NCI-H526 (cell line): ENCODE measurements at regions not wholly inside any gene's neighbourhood (a gene's known extent, or its start where the extent isn't known, plus 50 kb on each side); places are given as distances from the start of the nearest gene placed in this dataset.

Experiments used
- DNase-seq, 2 experiments: peaks; one replicate each; lab custom pipeline; 2025; lab: John Stamatoyannopoulos, UW

DNA sequence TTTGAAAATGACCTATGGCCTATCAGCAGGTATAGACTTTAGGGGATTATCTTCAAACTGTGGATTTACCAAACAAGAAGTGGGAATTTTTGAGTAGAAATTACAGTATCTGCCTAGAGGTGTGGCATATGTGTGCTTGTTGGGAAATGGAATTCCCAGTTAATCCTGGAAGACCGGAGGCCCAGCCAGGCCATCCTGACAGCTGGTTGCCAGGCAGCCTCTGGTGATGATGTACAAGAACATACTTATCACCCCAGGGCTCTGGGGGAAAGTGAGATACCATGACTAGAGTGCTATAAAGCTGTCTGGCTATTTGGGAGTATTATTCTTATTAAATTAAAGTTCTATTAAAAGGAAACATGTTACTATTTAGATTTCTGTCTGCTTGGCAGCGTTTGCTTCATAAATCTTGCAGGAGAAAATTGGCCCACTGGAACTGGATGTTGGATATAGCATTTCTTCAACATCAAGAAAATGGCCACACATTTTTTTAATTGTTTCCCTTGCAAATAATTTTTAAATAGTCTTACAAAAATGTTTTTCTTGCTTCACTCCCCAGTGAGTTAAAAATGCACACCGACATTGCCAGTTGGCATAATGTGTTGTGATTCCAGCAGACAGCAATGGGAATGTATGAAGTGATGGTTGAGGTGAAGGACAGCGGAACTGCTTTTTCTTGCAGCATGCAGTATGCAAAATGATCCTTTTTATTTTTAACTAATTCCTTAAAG lies 187.8 kb downstream of the MYLK4 start:
- no peak for DNase-seq

DNA sequence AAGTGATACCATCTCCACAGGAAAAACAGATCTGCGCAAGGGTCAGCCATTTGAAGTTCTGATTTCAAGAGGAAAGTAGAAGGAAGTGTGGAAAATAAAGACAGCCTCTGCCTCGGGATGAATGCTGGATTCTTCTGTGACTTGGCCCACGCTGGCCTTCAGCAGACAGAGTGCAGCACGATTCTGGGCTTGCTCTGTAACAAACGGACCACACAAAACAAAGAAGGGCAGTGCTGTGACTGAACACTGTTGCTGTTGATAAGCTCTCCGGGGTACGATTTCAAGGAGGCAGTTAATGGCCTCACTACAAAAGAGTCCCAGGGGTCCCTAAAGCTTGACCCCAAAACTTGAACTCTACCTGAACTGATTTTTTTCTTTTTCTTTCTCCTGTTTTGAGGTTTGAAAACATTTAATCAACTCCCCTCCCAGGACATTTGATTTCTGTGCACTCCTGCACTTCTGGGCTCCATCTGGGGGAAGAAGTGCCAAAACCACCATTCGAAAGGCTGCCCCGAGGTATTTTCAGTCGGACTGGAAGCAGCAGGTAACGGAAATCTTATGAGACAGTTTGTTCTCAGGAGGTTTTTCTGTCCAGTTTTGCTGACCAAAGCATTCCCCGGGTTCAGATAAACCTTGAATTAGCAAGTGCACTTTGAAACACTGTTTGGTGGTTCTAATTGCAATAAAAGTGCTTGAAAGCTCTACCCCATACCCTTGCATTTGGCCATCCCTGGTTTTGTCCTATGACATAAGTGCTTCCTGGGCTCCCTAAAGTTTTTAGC lies 189.6 kb downstream of the MYLK4 start:
- DNase-seq: no peak

DNA sequence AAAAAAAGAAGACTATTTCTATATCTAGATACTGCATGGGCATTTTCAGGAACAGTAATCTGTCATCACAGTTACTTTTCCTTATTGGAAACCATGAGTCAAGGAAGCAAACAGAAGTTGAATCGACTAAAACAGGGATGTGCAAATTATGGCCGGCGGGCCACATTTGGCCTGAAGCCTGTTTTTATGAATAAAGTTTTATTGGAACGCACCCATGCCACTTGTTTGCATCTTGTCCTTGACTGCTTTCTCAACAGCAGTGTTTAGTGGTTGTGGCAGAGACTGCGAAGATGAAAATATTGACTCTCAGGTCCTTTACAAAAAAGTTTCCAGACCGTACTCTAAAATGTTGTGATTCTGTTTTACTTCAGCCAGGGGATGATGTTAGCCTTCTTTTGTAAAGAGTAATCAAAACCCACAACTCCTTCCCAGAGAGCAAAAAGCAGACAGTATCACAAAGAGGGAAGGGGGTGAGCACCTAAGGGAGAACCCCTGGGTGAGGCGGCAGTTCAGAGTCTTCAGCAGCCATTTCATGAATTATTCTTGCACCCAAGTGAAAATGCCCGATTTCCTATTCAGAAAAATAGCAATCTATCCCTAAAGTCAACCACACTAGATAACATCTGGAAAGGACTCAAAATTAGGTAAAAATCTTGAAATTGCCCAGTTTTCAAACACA lies 190.4 kb downstream of the MYLK4 start:
- DNase-seq: no peak

DNA sequence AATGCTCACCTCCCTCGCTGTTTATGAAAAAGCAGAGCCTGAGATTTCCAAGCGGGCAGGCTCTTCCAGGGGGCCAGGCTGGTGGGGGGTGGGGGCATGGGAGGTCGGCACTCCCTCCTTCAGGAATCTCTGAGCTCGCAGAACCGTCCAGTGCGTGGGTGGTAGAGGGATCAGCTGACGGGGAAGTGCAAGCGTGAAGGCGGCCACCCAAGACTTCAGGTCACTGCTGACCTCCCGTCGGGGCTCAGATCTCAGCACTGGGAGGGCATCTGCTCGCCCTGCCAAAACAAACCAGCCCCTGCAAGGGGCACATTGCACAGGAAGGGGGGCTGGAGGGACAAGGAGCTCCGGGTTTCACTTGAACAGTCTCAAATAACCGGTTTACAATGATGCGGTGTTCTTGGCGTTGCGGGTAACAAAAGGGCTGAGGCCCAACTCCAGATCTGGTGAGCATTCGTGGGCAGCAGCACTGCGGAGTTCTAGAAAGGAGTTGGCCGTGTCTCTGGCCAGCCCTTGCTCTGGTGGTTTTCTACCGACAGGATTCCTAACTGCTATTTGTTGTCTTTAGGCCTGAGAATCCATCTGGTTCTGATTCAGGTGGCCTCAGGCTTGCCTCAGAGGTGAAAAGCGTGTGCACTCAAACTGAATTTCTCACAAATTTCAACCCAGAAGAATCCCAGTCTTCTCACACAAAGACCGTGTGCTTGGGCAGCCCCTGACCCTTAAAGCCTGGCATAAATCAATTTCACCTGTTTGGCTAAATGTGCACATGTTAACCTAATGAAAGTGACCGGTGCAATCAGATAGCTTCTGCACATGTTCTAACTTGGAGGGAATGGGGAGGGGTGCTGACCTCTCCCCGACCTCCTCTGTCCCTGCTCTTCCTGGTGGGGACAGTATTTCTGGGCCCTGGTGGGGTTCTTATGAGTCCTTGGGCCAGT lies 191.6 kb downstream of the MYLK4 start:
- DNase-seq: no peak

DNA sequence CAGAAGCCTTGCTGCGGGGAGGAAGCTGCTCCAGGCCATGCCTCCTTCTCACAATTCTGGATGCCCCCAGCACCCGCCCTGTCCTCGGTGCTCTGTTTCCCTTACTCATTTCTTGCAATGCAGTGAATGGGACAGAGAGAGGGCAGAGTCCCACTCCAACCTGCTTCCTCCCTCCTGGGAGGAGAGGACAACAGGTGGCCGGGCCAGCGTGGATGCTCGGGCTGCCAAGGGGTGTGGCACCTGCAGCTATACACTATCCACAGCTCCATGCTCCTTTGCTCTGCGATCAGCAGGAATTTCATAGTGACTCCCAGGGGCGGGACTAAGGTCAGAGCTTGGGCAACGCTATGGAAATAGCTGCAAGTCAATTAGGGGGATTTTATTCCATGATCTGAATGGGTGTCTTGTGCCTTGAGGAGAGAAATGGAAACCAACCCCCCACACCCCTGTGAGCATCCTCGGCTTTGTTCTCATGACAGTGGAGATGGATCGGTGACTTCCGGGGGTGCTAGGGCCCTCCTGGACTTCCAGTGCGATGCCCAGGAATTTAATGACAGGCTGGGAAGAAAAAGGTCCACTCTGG lies 192.5 kb downstream of the MYLK4 start:
- DNase-seq: no peak

DNA sequence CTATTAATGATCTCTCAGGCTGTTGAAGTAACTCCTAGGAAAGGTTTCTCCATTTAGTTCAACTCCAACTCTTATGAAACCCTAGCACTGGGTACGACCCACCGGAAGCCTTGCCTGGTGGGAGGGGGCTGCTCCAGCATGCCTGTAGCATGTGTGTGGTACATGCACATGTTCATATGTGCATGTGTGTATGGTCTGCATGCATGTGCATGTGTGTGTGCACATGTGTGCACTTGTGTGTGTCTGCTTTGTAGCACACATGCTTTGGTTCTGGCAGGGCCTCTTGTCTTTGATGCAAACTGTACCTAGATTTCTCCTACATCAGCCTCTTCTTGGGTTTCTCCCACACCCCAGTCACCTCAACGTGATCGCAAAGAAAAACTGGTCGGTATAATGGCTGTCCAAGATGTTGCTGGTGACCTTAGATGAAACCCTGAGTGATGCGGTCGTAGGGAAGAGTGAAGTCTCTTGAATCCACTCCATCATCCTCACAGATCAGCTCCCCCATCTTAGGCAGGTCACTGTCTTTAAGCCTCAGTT lies 193.5 kb downstream of the MYLK4 start:
- no peak for DNase-seq

DNA sequence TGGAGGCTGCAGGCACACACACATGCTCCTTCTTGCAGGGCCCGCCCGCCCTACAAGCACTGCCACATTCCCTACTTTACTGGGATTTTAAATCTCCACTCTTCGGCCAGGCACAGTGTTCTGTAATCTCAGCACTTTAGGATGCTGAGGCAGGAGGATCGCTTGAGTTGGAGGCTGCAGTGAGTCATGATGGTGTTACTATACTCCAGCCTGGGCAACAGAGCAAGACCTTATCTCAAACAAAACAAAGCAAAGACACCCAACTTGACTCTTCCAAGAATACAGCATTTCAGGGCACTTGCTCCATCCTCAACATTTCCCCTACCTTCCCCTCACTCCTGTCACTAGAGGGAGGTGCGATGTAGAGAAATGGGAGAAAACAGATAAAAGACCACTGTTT lies 194.0 kb downstream of the MYLK4 start:
- DNase-seq: no peak

DNA sequence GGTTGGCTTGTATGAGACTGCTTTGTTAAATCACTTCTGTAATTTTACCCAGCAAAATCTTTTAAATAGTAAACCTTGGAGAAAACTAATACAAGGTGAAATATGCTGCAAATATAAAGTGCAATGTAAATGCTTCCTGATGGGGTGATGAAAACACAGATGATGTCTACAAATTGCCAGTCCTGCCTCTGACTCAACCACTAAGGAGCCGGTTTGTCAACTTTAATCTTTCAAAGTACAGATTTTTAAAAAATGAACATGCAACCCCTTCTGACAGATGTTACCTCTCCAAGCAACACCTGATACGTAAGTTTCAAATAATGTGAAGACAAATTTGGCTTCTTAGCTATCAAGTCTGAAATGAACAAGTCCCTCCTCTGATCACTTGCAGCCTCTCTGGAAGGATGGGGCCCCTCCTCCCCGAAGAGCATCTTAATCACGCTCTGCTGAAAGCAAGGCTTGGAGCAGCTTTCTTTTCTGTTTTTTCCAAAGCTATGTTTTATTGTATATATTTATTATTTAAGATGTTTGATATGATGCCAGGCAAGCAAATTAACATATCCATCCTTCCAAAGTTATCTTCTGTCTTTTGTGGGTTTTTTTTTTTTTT lies 196.0 kb downstream of the MYLK4 start:
- DNase-seq: no peak

DNA sequence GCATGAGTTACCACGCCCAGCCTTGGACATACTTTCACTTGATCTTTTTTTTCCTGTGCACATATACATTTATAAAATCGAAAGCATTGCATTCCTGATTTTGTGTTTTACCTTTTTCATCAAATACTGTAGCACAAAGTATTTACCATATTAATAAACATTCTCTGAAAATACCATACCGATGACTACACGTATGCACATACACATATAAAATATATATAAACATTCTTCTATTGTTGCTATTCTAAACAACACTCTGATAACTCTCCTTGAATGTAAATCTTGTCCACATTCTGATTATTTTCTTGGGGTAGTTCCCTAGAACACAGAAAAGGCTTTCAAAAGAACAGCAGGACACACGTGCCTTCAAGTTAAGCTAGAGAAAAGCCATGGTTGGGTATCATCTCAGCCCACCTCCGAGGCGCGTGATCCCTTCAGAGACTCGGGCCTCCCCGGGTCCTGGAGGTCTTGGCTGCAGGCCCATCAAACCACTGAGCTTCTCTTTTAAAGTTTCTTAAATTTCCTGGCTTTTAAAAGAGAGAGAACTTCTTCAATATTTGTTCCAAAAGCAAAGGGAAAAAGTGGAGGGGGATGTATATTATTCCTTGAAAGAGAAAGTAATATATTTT lies 198.1 kb downstream of the MYLK4 start:
- no peak for DNase-seq

DNA sequence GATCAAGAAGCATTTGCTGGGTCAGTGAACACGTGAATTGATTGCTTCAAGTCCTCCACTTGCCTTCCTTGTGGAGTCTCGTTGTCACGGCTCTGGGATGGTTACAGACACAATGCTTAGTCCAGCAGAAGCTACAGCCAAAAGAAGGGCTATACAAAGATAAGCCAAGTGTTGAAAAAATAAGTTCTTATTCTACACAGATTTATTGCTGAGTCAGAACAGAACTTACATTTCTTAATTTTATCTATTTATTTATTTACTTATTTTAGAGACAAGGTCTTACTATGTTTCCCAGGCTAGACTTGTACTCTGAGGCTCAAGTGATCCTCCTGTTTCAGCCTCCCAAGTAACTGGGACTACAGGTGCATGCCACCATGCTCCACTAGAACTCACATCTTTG lies 199.0 kb downstream of the MYLK4 start:
- DNase-seq: no peak

DNA sequence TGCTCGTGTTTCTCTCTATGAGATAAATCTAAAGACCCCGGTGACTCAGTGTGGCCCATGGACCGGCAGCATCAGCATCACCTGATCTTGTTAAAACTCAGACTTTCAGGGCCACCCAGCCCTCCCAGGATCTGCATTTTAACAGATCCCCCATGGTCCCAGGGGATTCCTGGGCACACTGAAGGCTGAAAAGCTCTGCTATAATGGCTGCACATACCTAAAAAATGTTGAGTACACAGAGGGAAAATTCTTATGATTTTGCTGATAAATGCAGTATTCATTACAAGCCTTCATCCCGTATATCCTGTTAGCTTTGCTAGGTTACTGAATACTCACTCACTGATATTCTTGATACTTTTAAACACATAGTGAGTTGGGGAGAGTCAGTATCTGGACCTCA lies 200.5 kb downstream of the MYLK4 start:
- DNase-seq: no peak

DNA sequence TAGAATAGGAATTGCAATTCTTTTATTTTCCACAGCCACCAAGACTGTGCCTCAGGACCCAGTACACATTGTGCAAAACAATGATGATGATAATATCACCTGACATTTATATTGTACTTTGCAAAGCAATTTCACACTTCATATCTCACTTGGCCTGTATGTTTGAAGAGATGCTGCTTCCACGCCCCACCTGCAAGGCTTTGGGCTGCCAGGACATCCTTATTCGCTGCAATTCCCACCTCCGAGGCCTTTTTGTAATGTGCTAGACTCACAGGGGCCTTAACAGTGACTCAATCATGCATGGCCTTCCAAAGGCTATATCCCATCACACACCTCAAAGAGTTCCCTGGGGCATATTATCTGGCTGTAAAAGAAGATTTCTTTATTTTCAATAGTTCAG lies 200.9 kb downstream of the MYLK4 start:
- no peak for DNase-seq

DNA sequence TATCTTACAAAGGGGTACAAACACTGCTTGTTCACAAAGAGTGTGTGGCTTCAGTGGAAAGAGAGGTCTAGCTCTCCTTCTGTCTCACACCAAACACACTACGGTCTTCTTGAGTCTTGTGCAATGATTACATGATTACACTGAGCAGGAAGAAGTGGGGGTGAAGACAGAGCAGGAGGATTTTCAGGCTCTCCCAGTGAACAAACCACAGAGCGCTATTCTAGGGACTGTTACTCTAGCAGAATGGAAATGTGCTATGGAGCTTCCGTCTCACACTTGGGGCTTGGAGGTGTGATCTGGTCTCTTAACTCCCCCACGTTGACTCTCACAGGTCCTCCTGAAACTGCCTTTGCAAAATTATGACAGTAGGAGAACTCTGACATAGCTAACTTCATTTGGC lies 203.4 kb downstream of the MYLK4 start:
- DNase-seq: no peak

DNA sequence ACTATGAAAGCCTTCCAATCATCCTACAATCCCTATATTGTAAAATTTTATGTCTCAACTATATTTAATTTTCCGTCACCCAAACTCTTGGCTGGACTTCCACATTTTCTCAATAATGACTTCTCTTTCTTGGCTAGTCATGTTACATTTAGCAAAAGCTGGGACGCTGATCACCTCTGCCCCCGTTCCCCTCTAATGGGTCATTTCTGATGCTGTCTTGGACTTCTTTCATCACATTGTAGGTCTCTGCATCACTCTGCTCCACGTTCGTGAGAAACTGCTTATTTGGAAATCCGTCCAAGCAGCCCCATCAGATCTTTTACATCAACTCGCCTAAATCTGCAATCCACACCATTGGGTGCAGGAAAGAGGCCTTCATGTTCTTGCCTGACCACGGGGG lies 203.8 kb downstream of the MYLK4 start:
- no peak for DNase-seq

DNA sequence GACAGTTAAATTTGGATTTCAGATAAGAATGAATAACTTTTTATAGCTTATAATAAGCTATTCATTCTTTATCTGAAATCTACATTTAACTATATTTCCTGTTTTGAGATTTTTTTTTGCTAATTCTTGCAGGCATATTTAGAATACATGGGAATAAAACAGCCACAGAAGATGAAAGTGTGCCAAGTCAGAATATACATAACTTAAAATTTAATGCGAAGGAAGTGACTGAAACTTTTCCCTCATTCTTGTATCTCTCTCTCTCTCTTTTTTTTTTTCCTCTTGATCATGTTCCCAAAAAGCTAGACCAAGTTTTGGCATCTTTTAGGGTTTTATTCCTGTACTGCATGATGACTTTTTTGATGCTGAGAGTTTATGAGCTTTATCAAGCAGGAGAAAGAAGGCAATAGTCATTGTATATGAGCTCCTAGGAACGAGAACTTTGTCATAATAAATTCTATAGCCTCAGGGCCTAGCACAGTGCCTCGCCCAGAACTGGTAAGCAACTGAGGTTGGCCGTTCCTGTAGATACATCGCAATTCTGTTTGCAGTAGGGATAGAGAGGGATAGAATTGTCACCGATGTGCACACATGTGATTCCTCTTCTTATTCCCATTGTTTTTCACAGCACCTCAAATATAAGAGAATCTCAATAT lies 205.2 kb downstream of the MYLK4 start:
- DNase-seq: no peak

DNA sequence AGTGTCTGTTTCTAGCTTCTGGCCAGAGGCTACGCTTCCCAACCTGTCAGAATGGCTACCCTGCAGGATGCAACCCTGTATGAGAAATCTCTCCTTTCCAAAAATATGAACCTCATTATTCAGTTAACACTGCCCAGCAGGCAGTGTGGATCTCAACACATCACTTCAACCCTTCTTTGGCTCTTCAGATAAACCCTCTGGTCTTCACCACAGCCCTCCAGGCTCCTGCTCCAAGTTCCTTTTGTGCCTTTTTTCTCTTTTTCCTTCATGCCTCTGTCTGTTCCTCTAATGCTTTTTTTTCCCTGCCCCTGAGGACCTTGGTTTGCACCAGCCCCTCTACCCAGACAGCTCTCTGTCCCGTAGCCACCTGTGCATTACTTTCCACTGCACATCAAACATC lies 207.4 kb downstream of the MYLK4 start:
- no peak for DNase-seq

DNA sequence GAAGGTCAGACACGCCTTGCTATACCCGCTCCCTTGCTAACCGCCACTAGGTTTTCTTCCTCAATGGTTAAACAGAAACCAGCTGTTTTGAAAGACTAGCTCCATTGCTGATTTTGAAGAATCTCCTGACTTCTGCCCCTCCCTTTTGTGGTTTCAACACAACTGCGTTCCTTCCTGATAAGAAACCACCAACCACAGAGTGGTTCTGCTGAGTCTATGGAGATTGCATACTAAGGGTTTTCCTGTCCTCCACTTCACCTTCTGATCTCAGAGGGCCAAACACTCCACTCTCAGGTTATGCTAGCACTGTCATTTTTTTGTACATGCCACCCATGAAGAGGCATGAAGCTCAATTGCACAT lies 207.9 kb downstream of the MYLK4 start:
- DNase-seq: no peak

DNA sequence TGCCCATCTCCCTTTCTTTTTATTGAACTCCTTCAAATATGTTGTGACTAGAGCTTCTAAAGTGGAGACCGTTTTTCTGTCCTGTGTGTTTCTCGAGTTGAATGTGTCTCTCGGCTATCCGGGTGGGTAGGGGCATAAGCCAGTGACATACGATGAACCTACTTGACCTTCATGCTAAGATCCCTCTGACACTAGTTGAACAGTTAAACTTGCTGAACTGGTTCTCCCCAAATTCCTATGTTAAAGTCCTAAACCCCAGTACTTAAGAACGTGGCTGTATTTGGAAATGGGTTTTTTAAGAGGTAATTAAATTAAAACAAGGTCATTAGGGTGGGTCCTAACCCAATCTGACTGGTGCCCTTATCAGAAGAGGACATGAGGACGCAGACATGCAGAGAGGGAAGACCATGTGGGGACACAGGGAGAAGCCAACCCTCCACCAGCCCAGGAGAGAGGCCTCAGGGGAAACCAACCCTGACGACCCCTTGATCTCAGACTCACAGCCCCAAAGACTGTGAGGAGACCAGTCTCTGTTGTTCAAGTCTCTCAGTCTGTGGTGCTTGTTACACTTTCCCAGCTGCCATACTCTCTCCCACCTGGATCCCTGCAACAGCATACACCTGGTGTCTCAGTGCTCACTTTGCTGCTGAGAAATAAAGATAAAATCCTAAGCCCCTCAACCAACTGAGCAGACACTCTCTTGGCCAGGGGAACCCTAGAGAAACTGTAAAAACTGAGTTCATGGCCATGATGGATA lies 208.4 kb downstream of the MYLK4 start:
- no peak for DNase-seq

DNA sequence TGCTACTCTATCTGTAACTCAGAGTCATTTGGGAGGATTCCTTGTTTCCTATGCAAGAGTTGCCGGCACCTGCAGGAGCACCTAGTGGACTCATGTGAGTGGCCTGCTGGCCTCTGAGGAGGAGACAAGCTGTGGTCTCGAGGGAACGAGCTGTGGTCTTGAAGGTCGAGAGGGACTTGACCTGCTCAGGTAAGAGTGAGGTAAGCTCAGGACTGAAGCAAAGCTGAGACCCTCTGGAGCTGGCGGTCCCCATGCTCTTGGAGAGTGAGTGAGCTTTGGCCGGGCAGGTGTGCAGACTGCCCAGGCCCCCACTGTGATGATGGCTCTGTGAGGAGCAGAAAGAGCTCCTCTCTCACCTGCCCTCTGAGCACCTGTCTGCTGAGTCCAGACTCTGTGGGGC lies 214.3 kb downstream of the MYLK4 start:
- DNase-seq: no peak
